ENCODE measurements at regions not wholly inside any gene's neighbourhood (a gene's known extent, or its start where the extent isn't known, plus 50 kb on each side); places are given as distances from the start of the nearest gene placed in this dataset.

- Mint-ChIP-seq H3K36me3 (ENCODE audit: insufficient read depth in 1 of 3, low read depth in 3 of 3) (no peaks in the 10 kb centered on the region), H3K9me3 (no peaks in the 10 kb centered on the region; a peak in 1 of 5 replicates), H3K27ac (no peak overlapping the region), H3K4me1 (peaks cover 12 to 21% of the 10 kb centered on the region in 2 experiments), H3K4me3 (no peak overlapping the region), H3K27me3 (ENCODE audit: low read depth) (no peaks in the 10 kb centered on the region)
- Histone ChIP-seq H2AK5ac (ENCODE audit: insufficient read length, low read length) (no peak overlapping the region), H3K27ac (ENCODE audit: insufficient read length, low read depth, low read length) (no peak overlapping the region), H2BK120ac (ENCODE audit: low read depth, low read length, poor library complexity, severe bottlenecking) (no peak overlapping the region), H3K14ac (ENCODE audit: insufficient read depth, low read length) (no peak overlapping the region), H3K23me2 (ENCODE audit: insufficient read length, low read depth, low read length, poor library complexity, severe bottlenecking) (no peaks in the 10 kb centered on the region), H2BK5ac (ENCODE audit: insufficient read length, low read length) (no peak overlapping the region), H2AFZ (ENCODE audit: low read length) (no peak overlapping the region), H4K91ac (ENCODE audit: insufficient read length, low read depth, low read length) (no peak overlapping the region), H3T11ph (ENCODE audit: low read length) (no peak overlapping the region), H3K27me3 (ENCODE audit: insufficient read depth, low read length) (no peaks in the 10 kb centered on the region), H2BK20ac (ENCODE audit: low read depth, low read length, poor library complexity, severe bottlenecking) (no peak overlapping the region), H3K79me1 (ENCODE audit: insufficient read depth, low read depth, low read length, poor library complexity, severe bottlenecking) (no peaks in the 10 kb centered on the region), H3K56ac (ENCODE audit: insufficient read length, low read depth, low read length) (no peak overlapping the region), H3K23ac (ENCODE audit: insufficient read length, low read depth, low read length) (no peak overlapping the region), H2BK15ac (ENCODE audit: low read depth, low read length) (no peak overlapping the region), H3K4ac (ENCODE audit: low read depth, low read length) (no peak overlapping the region), H3K18ac (ENCODE audit: insufficient read length, low read depth, low read length) (no peak overlapping the region), H4K8ac (replicated peaks; ENCODE audit: insufficient read length, low read depth, low read length) (no peak overlapping the region), H2BK12ac (ENCODE audit: insufficient read length, low read depth, low read length) (no peak overlapping the region), H4K5ac (ENCODE audit: insufficient read length, low read depth, low read length) (no peak overlapping the region), H3K4me1 (ENCODE audit: insufficient read depth, low read length) (no peaks in the 10 kb centered on the region; the same call in 1 of the 2 replicates), H3K9me3 (ENCODE audit: control insufficient read depth, low read depth, low read length) (no peaks in the 10 kb centered on the region), H4K20me1 (ENCODE audit: control insufficient read depth, insufficient read depth, insufficient read length) (no peaks in the 10 kb centered on the region), H3K9ac (ENCODE audit: extremely low read depth, insufficient read length, low read length) (no peak overlapping the region), H3K79me2 (ENCODE audit: insufficient read depth, low read length) (no peaks in the 10 kb centered on the region), H3K4me2 (ENCODE audit: insufficient read depth, insufficient read length, low read length) (no peak overlapping the region)
- TF ChIP-seq CTCF (conservative IDR thresholded peaks at IDR 0.05): no peak
- no peak for DNase-seq
These were observed 182.0 kb upstream of the SESN3 start for GRCh38 chr11:95413021-95413420.
